ENCODE measurements at regions not wholly inside any gene's neighbourhood (a gene's known extent, or its start where the extent isn't known, plus 50 kb on each side); places are given as distances from the start of the nearest gene placed in this dataset.
A peak's percentile ranks its signal among the peaks of the same experiment; 100 is the strongest.

DNA sequence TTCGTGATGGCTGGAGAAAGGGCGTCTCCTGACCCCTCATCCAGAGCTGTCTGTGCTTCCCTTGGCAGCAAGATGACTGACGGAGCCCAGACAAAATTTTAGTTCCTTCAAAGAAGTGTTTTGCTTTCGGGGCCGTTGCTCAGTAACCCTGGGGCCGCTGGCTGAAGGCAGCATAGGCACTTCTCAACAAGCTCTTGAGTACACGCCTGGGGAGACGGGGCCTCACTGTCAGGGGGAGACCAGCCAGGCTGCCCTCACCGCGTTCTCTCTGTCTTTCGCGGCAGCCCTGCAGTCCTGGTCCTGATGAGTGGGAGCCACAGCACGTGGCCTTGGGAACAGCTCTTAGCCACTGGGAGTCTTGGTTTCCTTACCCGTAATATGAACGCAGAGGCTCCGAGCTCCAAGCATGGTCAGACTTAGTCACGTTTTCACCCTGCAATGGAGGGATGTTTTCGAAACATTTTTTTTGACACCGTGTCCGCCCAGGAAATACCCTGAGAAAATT is 86.0 kb downstream of the IRF8 start:
- no peak for DNase-seq (ENCODE audit: low read depth)
- H3K4me3 ChIP-seq (ENCODE audit: low read depth, low read length), result no peak overlapping the region
- TF ChIP-seq, protein P1, sequence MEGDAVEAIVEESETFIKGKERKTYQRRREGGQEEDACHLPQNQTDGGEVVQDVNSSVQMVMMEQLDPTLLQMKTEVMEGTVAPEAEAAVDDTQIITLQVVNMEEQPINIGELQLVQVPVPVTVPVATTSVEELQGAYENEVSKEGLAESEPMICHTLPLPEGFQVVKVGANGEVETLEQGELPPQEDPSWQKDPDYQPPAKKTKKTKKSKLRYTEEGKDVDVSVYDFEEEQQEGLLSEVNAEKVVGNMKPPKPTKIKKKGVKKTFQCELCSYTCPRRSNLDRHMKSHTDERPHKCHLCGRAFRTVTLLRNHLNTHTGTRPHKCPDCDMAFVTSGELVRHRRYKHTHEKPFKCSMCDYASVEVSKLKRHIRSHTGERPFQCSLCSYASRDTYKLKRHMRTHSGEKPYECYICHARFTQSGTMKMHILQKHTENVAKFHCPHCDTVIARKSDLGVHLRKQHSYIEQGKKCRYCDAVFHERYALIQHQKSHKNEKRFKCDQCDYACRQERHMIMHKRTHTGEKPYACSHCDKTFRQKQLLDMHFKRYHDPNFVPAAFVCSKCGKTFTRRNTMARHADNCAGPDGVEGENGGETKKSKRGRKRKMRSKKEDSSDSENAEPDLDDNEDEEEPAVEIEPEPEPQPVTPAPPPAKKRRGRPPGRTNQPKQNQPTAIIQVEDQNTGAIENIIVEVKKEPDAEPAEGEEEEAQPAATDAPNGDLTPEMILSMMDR (IDR thresholded peaks at IDR 0.05; ENCODE audit: low read depth, low read length, missing control alignments), result no peak

DNA sequence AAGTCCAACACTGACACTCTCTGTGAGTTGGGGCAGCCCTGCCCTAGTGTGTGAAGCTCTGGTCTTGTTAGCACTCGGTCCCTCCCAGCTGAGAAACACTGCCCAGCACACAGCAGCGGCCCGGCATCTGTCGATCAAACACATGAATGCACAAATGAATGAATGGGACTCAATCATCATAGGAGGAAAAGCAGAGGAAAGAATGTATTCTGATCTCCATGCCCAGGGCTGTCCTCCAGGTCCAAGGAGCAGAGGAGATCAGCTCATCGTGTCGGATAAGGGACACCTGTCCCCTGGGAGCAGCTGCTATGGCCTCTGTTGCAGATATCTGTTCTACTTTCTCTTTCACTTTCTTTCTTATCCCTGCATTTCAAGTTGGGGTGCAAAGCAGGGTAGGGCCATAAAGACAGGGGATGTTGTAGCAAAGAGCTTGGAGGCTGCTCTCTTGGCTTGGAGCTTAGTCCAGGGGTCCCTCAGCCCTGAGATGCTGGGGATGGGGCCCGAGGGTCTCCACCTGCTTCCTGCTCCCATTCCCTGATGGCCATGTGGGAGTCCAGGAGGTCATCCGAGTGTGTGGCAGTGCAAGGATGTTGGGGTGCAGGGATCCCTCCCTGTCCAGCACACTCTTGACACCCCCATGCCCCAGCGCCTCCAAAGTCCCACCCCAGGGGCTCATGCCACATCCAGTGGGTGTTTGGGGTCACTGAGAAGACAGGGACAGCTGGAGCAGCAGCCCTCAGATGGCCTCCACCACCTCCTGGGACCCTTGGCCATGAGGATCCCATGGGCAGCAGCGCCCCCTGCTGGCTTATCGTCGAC is 88.2 kb downstream of the IRF8 start:
- TF ChIP-seq, protein P1 (IDR thresholded peaks at IDR 0.05; ENCODE audit: low read depth, low read length, missing control alignments), result peak; percentile 63
- H3K4me3 ChIP-seq (ENCODE audit: low read depth, low read length), result peak overlapping the region; percentile 29
- DNase-seq (ENCODE audit: low read depth), result no peak

DNA sequence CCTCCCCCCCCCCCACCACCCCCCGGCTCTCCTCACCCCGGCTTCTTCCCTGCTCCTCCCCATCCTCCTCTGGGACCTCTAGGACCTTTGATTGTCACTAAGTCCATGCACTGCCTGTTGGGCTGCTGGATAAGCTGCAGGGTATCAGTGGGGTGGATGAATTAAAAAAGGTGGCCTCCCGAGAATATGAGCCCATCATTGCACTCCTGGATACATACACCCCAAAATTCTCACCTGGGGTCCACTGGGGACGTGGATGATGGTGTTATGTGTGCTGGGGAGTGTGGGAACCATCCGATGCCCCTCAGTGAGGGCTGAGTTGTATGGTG is 88.8 kb downstream of the IRF8 start:
- DNase-seq (ENCODE audit: low read depth), result no peak
- no peak overlapping the region; the same call in 1 of the 2 replicates for H3K4me3 ChIP-seq (ENCODE audit: low read depth, low read length)
- TF ChIP-seq, protein P1 (IDR thresholded peaks at IDR 0.05; ENCODE audit: low read depth, low read length, missing control alignments), result no peak

DNA sequence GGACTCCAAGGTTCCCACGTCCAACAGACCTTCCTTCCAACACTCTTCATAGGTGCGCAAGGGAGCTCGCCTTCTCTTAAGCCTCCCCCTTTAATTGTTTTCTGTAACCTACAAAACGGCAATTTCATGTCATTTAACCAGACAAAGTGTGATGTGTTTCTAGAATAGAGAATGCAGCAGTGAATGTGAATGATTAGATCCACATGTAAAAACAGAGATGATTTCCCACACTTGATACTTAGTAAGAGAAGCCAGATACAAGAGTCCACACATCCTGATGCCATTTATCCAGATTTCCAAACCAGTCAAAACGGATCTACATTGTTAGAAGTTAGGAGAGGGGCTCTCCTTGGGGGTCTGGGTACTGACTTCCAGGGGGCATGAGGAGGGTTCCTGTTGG is 89.3 kb downstream of the IRF8 start:
- TF ChIP-seq, protein P1 (IDR thresholded peaks at IDR 0.05; ENCODE audit: low read depth, low read length, missing control alignments), result no peak
- peak overlapping the region; percentile 5; the same call in 1 of the 2 replicates for H3K4me3 ChIP-seq (ENCODE audit: low read depth, low read length)
- no peak for DNase-seq (ENCODE audit: low read depth)

DNA sequence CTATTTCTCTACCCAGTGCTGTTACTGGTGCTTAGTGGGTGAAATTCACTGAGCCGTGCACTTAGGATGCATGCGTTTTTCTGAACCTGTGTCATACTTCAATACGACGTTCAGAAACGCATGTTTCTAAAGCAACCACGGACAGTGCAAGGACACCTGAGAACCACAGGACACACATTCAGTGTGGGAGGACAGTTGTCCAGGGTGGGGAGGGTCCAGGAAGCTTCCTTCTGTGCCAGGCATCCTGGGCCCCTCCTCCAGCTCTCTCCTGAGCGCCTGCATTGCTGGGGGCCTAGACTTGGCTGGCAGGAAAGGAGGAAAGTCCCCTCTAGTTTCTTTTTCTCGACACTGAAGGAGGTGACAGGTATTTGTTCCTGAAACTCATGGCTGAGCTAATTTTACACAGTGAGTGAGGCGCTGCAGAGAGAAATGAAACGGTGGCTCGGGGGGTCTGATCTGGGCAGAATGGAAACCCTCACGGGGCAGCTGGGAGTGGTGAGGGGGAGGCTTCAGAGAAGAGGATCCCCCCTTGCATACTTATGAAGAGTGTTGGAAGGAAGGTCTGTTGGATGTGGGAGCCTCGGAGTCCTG is 89.9 kb downstream of the IRF8 start:
- peak overlapping the region; percentile 5 for H3K4me3 ChIP-seq (ENCODE audit: low read depth, low read length)
- TF ChIP-seq, protein P1 (IDR thresholded peaks at IDR 0.05; ENCODE audit: low read depth, low read length, missing control alignments), result no peak
- DNase-seq (ENCODE audit: low read depth), result no peak

DNA sequence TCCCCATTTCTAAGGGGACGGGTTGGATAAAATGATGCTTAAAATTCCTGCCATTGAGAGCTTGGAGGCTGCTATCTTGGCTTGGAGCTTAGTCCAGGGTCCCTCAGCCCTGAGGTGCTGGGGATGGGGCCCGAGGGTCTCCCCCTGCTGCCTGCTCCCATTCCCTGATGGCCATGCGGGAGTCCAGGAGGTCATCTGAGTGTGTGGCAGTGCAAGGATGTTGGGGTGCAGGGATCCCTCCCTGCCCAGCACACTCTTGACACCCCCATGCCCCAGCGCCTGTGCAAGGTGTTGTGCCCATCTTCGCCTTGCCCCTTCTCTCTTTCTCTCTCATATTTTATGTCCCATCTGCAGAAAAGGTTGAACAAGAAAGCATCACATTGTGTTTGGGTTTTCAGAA is 90.4 kb downstream of the IRF8 start:
- no peak for DNase-seq (ENCODE audit: low read depth)
- TF ChIP-seq, protein P1 (IDR thresholded peaks at IDR 0.05; ENCODE audit: low read depth, low read length, missing control alignments), result no peak
- peak overlapping the region; percentile 5; the same call in 1 of the 2 replicates for H3K4me3 ChIP-seq (ENCODE audit: low read depth, low read length)

Data from GM12864 (cell line).